ENCODE measurements at regions not wholly inside any gene's neighbourhood (a gene's known extent, or its start where the extent isn't known, plus 50 kb on each side); places are given as distances from the start of the nearest gene placed in this dataset.

GRCh38 chr9:81874931-81875330 is 53.3 kb upstream of the SPATA31D4 start:
- H3K4me3 Mint-ChIP-seq = no peak overlapping the region
- TF ChIP-seq IRF2 (CRISPR knock-in tag; IDR thresholded peaks at IDR 0.05; ENCODE audit: borderline replicate concordance, low read depth) (no peak), TEAD1 (CRISPR knock-in tag; IDR thresholded peaks at IDR 0.05) (no peak), CBFB (CRISPR knock-in tag; IDR thresholded peaks at IDR 0.05; ENCODE audit: low read depth) (no peak), FOXP1 (CRISPR knock-in tag; IDR thresholded peaks at IDR 0.05; ENCODE audit: borderline replicate concordance) (no peak), GTF2I (CRISPR knock-in tag; conservative IDR thresholded peaks at IDR 0.05) (no peak), CREB1 (CRISPR knock-in tag; IDR thresholded peaks at IDR 0.05) (no peak), MYBL2 (CRISPR knock-in tag; IDR thresholded peaks at IDR 0.05) (no peak), ATF1 (CRISPR knock-in tag; IDR thresholded peaks at IDR 0.05) (no peak), ZSCAN18 (CRISPR knock-in tag; IDR thresholded peaks at IDR 0.05) (no peak), RORB (CRISPR knock-in tag; IDR thresholded peaks at IDR 0.05) (no peak), TCF7 (CRISPR knock-in tag; IDR thresholded peaks at IDR 0.05; ENCODE audit: low read depth) (no peak), ESRRA (CRISPR knock-in tag; IDR thresholded peaks at IDR 0.05; ENCODE audit: borderline replicate concordance) (no peak), ZNF671 (CRISPR knock-in tag; IDR thresholded peaks at IDR 0.05) (no peak), ZBTB21 (CRISPR knock-in tag; IDR thresholded peaks at IDR 0.05; ENCODE audit: borderline replicate concordance) (no peak)
- TF ChIP-seq, protein P1, sequence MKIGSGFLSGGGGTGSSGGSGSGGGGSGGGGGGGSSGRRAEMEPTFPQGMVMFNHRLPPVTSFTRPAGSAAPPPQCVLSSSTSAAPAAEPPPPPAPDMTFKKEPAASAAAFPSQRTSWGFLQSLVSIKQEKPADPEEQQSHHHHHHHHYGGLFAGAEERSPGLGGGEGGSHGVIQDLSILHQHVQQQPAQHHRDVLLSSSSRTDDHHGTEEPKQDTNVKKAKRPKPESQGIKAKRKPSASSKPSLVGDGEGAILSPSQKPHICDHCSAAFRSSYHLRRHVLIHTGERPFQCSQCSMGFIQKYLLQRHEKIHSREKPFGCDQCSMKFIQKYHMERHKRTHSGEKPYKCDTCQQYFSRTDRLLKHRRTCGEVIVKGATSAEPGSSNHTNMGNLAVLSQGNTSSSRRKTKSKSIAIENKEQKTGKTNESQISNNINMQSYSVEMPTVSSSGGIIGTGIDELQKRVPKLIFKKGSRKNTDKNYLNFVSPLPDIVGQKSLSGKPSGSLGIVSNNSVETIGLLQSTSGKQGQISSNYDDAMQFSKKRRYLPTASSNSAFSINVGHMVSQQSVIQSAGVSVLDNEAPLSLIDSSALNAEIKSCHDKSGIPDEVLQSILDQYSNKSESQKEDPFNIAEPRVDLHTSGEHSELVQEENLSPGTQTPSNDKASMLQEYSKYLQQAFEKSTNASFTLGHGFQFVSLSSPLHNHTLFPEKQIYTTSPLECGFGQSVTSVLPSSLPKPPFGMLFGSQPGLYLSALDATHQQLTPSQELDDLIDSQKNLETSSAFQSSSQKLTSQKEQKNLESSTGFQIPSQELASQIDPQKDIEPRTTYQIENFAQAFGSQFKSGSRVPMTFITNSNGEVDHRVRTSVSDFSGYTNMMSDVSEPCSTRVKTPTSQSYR (CRISPR knock-in tag; IDR thresholded peaks at IDR 0.05) = no peak
- TF ChIP-seq, protein P2, sequence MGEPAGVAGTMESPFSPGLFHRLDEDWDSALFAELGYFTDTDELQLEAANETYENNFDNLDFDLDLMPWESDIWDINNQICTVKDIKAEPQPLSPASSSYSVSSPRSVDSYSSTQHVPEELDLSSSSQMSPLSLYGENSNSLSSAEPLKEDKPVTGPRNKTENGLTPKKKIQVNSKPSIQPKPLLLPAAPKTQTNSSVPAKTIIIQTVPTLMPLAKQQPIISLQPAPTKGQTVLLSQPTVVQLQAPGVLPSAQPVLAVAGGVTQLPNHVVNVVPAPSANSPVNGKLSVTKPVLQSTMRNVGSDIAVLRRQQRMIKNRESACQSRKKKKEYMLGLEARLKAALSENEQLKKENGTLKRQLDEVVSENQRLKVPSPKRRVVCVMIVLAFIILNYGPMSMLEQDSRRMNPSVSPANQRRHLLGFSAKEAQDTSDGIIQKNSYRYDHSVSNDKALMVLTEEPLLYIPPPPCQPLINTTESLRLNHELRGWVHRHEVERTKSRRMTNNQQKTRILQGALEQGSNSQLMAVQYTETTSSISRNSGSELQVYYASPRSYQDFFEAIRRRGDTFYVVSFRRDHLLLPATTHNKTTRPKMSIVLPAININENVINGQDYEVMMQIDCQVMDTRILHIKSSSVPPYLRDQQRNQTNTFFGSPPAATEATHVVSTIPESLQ (CRISPR knock-in tag; IDR thresholded peaks at IDR 0.05) = no peak
- TF ChIP-seq, protein P3, sequence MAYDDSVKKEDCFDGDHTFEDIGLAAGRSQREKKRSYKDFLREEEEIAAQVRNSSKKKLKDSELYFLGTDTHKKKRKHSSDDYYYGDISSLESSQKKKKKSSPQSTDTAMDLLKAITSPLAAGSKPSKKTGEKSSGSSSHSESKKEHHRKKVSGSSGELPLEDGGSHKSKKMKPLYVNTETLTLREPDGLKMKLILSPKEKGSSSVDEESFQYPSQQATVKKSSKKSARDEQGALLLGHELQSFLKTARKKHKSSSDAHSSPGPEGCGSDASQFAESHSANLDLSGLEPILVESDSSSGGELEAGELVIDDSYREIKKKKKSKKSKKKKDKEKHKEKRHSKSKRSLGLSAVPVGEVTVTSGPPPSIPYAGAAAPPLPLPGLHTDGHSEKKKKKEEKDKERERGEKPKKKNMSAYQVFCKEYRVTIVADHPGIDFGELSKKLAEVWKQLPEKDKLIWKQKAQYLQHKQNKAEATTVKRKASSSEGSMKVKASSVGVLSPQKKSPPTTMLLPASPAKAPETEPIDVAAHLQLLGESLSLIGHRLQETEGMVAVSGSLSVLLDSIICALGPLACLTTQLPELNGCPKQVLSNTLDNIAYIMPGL (CRISPR knock-in tag; IDR thresholded peaks at IDR 0.05) = no peak
- H3K27me3 Mint-ChIP-seq (ENCODE audit: low read depth) = no peaks in the 10 kb centered on the region
- peaks cover 4% of the 10 kb centered on the region; the same call in 1 of the 2 replicates for H3K9me3 Mint-ChIP-seq
- no peak overlapping the region for H3K27ac Mint-ChIP-seq
- DNase-seq (ENCODE audit: low spot score) (no peak), ATAC-seq (no peak)
- CTCF ChIA-PET = no interaction called here
- H3K4me1 Mint-ChIP-seq = peaks cover 5% of the 10 kb centered on the region
- POLR2A ChIA-PET = no interaction called here
- no peaks in the 10 kb centered on the region for H3K36me3 Mint-ChIP-seq

GRCh38 chr9:81877047-81877446 is 51.2 kb upstream of the SPATA31D4 start:
- Mint-ChIP-seq H3K9me3 (peaks cover 4% of the 10 kb centered on the region; the same call in 1 of the 2 replicates), H3K36me3 (no peaks in the 10 kb centered on the region), H3K4me1 (no peaks in the 10 kb centered on the region), H3K27me3 (ENCODE audit: low read depth) (no peaks in the 10 kb centered on the region), H3K27ac (no peak overlapping the region), H3K4me3 (no peak overlapping the region)
- no peak for DNase-seq (ENCODE audit: low spot score)
- no peak for ATAC-seq
- POLR2A ChIA-PET = no interaction called here
- TF ChIP-seq, protein P4, sequence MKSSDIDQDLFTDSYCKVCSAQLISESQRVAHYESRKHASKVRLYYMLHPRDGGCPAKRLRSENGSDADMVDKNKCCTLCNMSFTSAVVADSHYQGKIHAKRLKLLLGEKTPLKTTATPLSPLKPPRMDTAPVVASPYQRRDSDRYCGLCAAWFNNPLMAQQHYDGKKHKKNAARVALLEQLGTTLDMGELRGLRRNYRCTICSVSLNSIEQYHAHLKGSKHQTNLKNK (CRISPR knock-in tag; IDR thresholded peaks at IDR 0.05) = no peak
- CTCF ChIA-PET = no interaction called here

Measured in WTC11 (cell line).